ENCODE measurements at regions not wholly inside any gene's neighbourhood (a gene's known extent, or its start where the extent isn't known, plus 50 kb on each side); places are given as distances from the start of the nearest gene placed in this dataset.
"Not testable (repeated sequence)": the region's sequence is repeated elsewhere in the genome, so short reads cannot be mapped to it uniquely, and the experiment has no call there.

- no peak for DNase-seq
Observed at GRCh38 chr6:9136141-9136822, 700.9 kb upstream of the SLC35B3 start.

GRCh38 chr6:9131616-9132015 is 696.3 kb upstream of the SLC35B3 start:
- DNase-seq, result peak; percentile 97

GRCh38 chr6:9131201-9131600 is 695.9 kb upstream of the SLC35B3 start:
- DNase-seq, result peak; percentile 48

GRCh38 chr6:9128970-9129369 is 693.6 kb upstream of the SLC35B3 start:
- no peak for DNase-seq

GRCh38 chr6:9126878-9127560 is 691.7 kb upstream of the SLC35B3 start:
- DNase-seq, result peak; percentile 70

GRCh38 chr6:9126034-9126433 is 690.7 kb upstream of the SLC35B3 start:
- not testable (repeated sequence) for DNase-seq

- no peak for DNase-seq
Observed at GRCh38 chr6:9121549-9121948, 686.2 kb upstream of the SLC35B3 start.

- peak; percentile 33 for DNase-seq
Observed at GRCh38 chr6:9116026-9116425, 680.7 kb upstream of the SLC35B3 start.

- DNase-seq, result peak; percentile 22
Observed at GRCh38 chr6:9112544-9112943, 677.2 kb upstream of the SLC35B3 start.

- DNase-seq, result peak; percentile 46
Observed at GRCh38 chr6:9103876-9104521, 668.7 kb upstream of the SLC35B3 start.

GRCh38 chr6:9101920-9102319 is 666.6 kb upstream of the SLC35B3 start:
- DNase-seq, result peak; percentile 12

GRCh38 chr6:9100869-9101580 is 665.7 kb upstream of the SLC35B3 start:
- DNase-seq, result no peak

- DNase-seq, result peak; percentile 99
Observed at GRCh38 chr6:9095729-9096128, 660.4 kb upstream of the SLC35B3 start.

GRCh38 chr6:9095137-9095536 is 659.8 kb upstream of the SLC35B3 start:
- peak; percentile 74 for DNase-seq

- no peak for DNase-seq
Observed at GRCh38 chr6:9089724-9090123, 654.4 kb upstream of the SLC35B3 start.

- DNase-seq, result peak; percentile 87
Observed at GRCh38 chr6:9087470-9087869, 652.1 kb upstream of the SLC35B3 start.

- no peak for DNase-seq
Observed at GRCh38 chr6:9086331-9086730, 651.0 kb upstream of the SLC35B3 start.

GRCh38 chr6:9085709-9086070 is 650.3 kb upstream of the SLC35B3 start:
- no peak for DNase-seq

- peak; percentile 58 for DNase-seq
Observed at GRCh38 chr6:9085054-9085708, 649.8 kb upstream of the SLC35B3 start.

- DNase-seq, result peak; percentile 40
Observed at GRCh38 chr6:9083108-9083507, 647.8 kb upstream of the SLC35B3 start.

GRCh38 chr6:9066726-9067125 is 631.4 kb upstream of the SLC35B3 start:
- no peak for DNase-seq

- peak; percentile 90 for DNase-seq
Observed at GRCh38 chr6:9064156-9064555, 628.8 kb upstream of the SLC35B3 start.

GRCh38 chr6:9062596-9062995 is 627.3 kb upstream of the SLC35B3 start:
- DNase-seq, result peak; percentile 19

Data from NCI-H69 (cell line).